Thyroid gland (tissue), 4 donors: ENCODE measurements at regions not wholly inside any gene's neighbourhood (a gene's known extent, or its start where the extent isn't known, plus 50 kb on each side); places are given as distances from the start of the nearest gene placed in this dataset.

ENCODE experiments used
- POLR2A ChIP-seq, 2 donors: fragments of 450-650 bp; IDR thresholded peaks; one replicate each; pipeline ENCODE4 v1.6.1; 2017; ENCODE audit warnings: antibody characterized with exemption in 2 of 2, mild to moderate bottlenecking in 2 of 2, moderate library complexity in 1 of 2
- TF ChIP-seq, protein P1 (sequence below), 6 experiments: fragments of 200-600 bp in 3 of 6; fragments of 450-650 bp in 3 of 6; sonication (generic) in 3 of 6; IDR thresholded peaks; one replicate each; pipeline ENCODE4 v1.5.1; 2016 to 2019; ENCODE audit warnings: antibody characterized with exemption in 6 of 6, mild to moderate bottlenecking in 2 of 6, inconsistent platforms in 1 of 6, moderate library complexity in 1 of 6

DNA sequence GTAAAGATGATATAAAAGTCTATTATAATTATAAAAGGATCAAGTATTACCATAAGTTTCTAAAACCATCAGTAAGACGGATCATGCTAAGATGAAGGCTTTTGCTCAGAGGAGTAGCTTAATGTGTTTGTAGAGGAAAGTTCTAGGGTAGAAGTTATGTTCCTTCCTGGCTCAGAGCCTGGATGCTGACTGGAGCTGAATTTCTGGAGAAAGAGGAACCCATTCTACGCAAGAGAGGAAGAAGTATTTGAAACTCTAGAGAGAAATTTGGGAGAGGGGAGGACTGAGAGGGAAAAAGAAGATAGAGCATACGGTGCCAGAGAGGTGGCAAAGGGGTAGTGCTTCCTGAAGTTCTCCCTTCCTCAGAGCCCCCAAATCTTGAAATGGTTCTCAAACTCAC is 51.4 kb upstream of the SGCG start:
- TF ChIP-seq POLR2A (IDR thresholded peaks at IDR 0.05), result no peak
- TF ChIP-seq, protein P1, sequence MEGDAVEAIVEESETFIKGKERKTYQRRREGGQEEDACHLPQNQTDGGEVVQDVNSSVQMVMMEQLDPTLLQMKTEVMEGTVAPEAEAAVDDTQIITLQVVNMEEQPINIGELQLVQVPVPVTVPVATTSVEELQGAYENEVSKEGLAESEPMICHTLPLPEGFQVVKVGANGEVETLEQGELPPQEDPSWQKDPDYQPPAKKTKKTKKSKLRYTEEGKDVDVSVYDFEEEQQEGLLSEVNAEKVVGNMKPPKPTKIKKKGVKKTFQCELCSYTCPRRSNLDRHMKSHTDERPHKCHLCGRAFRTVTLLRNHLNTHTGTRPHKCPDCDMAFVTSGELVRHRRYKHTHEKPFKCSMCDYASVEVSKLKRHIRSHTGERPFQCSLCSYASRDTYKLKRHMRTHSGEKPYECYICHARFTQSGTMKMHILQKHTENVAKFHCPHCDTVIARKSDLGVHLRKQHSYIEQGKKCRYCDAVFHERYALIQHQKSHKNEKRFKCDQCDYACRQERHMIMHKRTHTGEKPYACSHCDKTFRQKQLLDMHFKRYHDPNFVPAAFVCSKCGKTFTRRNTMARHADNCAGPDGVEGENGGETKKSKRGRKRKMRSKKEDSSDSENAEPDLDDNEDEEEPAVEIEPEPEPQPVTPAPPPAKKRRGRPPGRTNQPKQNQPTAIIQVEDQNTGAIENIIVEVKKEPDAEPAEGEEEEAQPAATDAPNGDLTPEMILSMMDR (IDR thresholded peaks at IDR 0.05), result no peak
